HepG2 (cell line): ENCODE measurements at regions not wholly inside any gene's neighbourhood (a gene's known extent, or its start where the extent isn't known, plus 50 kb on each side); places are given as distances from the start of the nearest gene placed in this dataset.

Experiments
- ATAC-seq: fragments of 200-7000 bp; cut with Tn5 transposase; 3 replicates; pipeline ENCODE4 v1.9.1; 2020; ENCODE audit warnings: mild to moderate bottlenecking, moderate library complexity
- BruUV-seq: library from RNA; stranded (reverse); fragments of 400-500 nt; replicated peaks from 2 replicates; lab custom pipeline; 2021; lab: Mats Ljungman, UMichigan
- CTCF ChIA-PET: fragments of 300-600 bp; formaldehyde crosslinking; extraction: SDS; loops from one replicate; lab custom pipeline; 2021; ENCODE audit warnings: low total read pairs, inconsistent platforms, low intra/inter-chr PET ratio; lab: Yijun Ruan, JAX
- POLR2A ChIA-PET: fragments of 350-600 bp; sonication (Branson Sonifier 250); formaldehyde crosslinking; loops from one replicate; lab custom pipeline; 2020; ENCODE audit warnings: antibody characterized with exemption, inconsistent platforms; lab: Yijun Ruan, JAX
- DNase-seq: peaks from one replicate; pipeline ENCODE4 v3.0.0-alpha.2; 2015; ENCODE audit warnings: low spot score
- FAIRE-seq: peaks from 3 replicates; lab custom pipeline; 2011; peaks lifted over from hg19 to GRCh38; lab: Jason Lieb, UNC
- H2AFZ ChIP-seq: one replicate; pipeline ENCODE4 v1.6.1; 2011; ENCODE audit warnings: low read length, inconsistent platforms
- H3K27ac ChIP-seq: fragments of 300-600 bp; 3 replicates; pipeline ENCODE4 v1.8.0; 2011; ENCODE audit warnings: mixed run types, mild to moderate bottlenecking, mixed read lengths, low read length, inconsistent platforms; ENCODE audit not compliant: insufficient read depth; ENCODE audit errors: extremely low read length
- H3K27me3 ChIP-seq, 2 experiments: fragments of 200-600 bp in 1 of 2; 2 replicates in 1 of 2; 3 replicates in 1 of 2; pipeline versions ENCODE4 v1.6.0 to v1.8.0; 2011; ENCODE audit warnings: low read length in 2 of 2, mild to moderate bottlenecking in 2 of 2, moderate library complexity in 2 of 2, inconsistent platforms in 1 of 2; ENCODE audit not compliant: insufficient read depth in 2 of 2, control insufficient read depth in 1 of 2
- H3K36me3 ChIP-seq, 2 experiments: fragments of 200-600 bp in 1 of 2; replicated peaks in 1 of 2; 2 replicates in 1 of 2; 3 replicates in 1 of 2; pipeline versions ENCODE4 v1.5.1 to v1.8.0; 2011; ENCODE audit warnings: low read length in 2 of 2, inconsistent platforms in 1 of 2; ENCODE audit not compliant: insufficient read depth in 2 of 2, control insufficient read depth in 1 of 2
- H3K4me1 ChIP-seq: 2 replicates; pipeline ENCODE4 v1.5.1; 2012; ENCODE audit warnings: low read length, inconsistent platforms; ENCODE audit not compliant: insufficient read depth
- H3K4me2 ChIP-seq: 2 replicates; pipeline ENCODE4 v1.6.0; 2011; ENCODE audit warnings: low read depth, low read length, inconsistent platforms
- H3K4me3 ChIP-seq, 3 experiments: fragments of 200-600 bp in 1 of 3; sonication (generic), shearing (Covaris generic) in 1 of 3; replicated peaks in 1 of 3; 2 replicates each; pipeline ENCODE4 v1.5.1; 2011 to 2016; ENCODE audit warnings: low read length in 3 of 3, inconsistent platforms in 2 of 3, low read depth in 2 of 3, mild to moderate bottlenecking in 2 of 3, control low read depth in 1 of 3, mixed read lengths in 1 of 3; ENCODE audit not compliant: insufficient read depth in 1 of 3
- H3K79me2 ChIP-seq: one replicate; pipeline ENCODE4 v1.6.1; 2011; ENCODE audit warnings: low read length, inconsistent platforms; ENCODE audit not compliant: insufficient read depth
- H3K9ac ChIP-seq: 2 replicates; pipeline ENCODE4 v1.6.0; 2011; ENCODE audit warnings: mild to moderate bottlenecking, low read depth, low read length, inconsistent platforms; ENCODE audit not compliant: insufficient read depth
- H3K9me3 ChIP-seq: 2 replicates; pipeline ENCODE4 v1.5.1; 2012; ENCODE audit warnings: mild to moderate bottlenecking, low read length
- H4K20me1 ChIP-seq: 2 replicates; pipeline ENCODE4 v1.6.0; 2011; ENCODE audit warnings: inconsistent platforms, mild to moderate bottlenecking, low read length, moderate library complexity; ENCODE audit not compliant: insufficient read depth
- BHLHE40 ChIP-seq: IDR thresholded peaks from 2 replicates; pipeline ENCODE4 v1.6.1; 2011; ENCODE audit warnings: low read length, improper control_type of control experiment
- FOSL1 ChIP-seq: sonication (generic); formaldehyde crosslinking; IDR thresholded peaks from 2 replicates; pipeline ENCODE4 v1.9.0; 2021; ENCODE audit warnings: missing genetic modification reagents, borderline replicate concordance
- FOXC1 ChIP-seq: sonication (generic); formaldehyde crosslinking; IDR thresholded peaks from 2 replicates; pipeline ENCODE4 v1.8.0; 2022; ENCODE audit warnings: mild to moderate bottlenecking, missing genetic modification reagents, borderline replicate concordance
- GTF2F1 ChIP-seq: fragments of 150-350 bp; IDR thresholded peaks from 2 replicates; pipeline ENCODE4 v1.6.1; 2014; ENCODE audit warnings: low read length
- IRF9 ChIP-seq: sonication (generic); formaldehyde crosslinking; IDR thresholded peaks from 2 replicates; pipeline ENCODE4 v1.8.0; 2022; ENCODE audit warnings: missing genetic modification reagents, mild to moderate bottlenecking, borderline replicate concordance
- KIAA2018 ChIP-seq: sonication (generic); formaldehyde crosslinking; IDR thresholded peaks from 2 replicates; pipeline ENCODE4 v1.5.0; 2020; ENCODE audit warnings: mild to moderate bottlenecking, missing genetic modification reagents, borderline replicate concordance
- NFAT5 ChIP-seq: sonication (generic); formaldehyde crosslinking; IDR thresholded peaks from 2 replicates; pipeline ENCODE4 v1.4.0; 2020; ENCODE audit warnings: missing genetic modification reagents
- ZFAT ChIP-seq: sonication (generic); formaldehyde crosslinking; conservative IDR thresholded peaks from 2 replicates; pipeline ENCODE4 v1.8.1; 2023; ENCODE audit warnings: missing genetic modification reagents, inconsistent platforms
- ZNF17 ChIP-seq: sonication (generic); formaldehyde crosslinking; IDR thresholded peaks from 2 replicates; pipeline ENCODE4 v1.5.0; 2020; ENCODE audit warnings: mild to moderate bottlenecking, missing genetic modification reagents
- ZNF660 ChIP-seq: sonication (generic); formaldehyde crosslinking; IDR thresholded peaks from 2 replicates; pipeline ENCODE4 v1.5.1; 2020; ENCODE audit warnings: mild to moderate bottlenecking, low read depth, missing genetic modification reagents, borderline replicate concordance
- ZNF777 ChIP-seq: sonication (generic); formaldehyde crosslinking; IDR thresholded peaks from 2 replicates; pipeline ENCODE4 v1.4.0; 2020; ENCODE audit warnings: missing genetic modification reagents
- ZSCAN25 ChIP-seq: sonication (generic); formaldehyde crosslinking; IDR thresholded peaks from 2 replicates; pipeline ENCODE4 v1.8.0; 2022; ENCODE audit warnings: mild to moderate bottlenecking, missing genetic modification reagents
- in situ Hi-C: cut with HindIII; loops from 2 replicates; pipeline ENCODE4 v1.10.0; 2017; ENCODE audit warnings: low pct_unique_long_range_greater_than_20kb; ENCODE audit not compliant: extremely low pct_ligation_motif_present
- intact Hi-C: fragments of 100-400 bp; cut with micrococcal nuclease; formaldehyde crosslinking; loops from one replicate; pipeline ENCODE4 v1.10.0; 2022; ENCODE audit not compliant: unreplicated experiment

- Histone ChIP-seq H2AFZ (no peak overlapping the region), H3K4me3 (no peak overlapping the region), H3K36me3 (no peaks in the 10 kb centered on the region), H3K9ac (no peak overlapping the region), H4K20me1 (no peaks in the 10 kb centered on the region), H3K9me3 (peaks cover 30% of the 10 kb centered on the region), H3K79me2 (no peaks in the 10 kb centered on the region), H3K27me3 (no peaks in the 10 kb centered on the region), H3K4me1 (peaks cover 26% of the 10 kb centered on the region), H3K4me2 (no peak overlapping the region), H3K27ac (no peak overlapping the region)
- FAIRE-seq (no peak), DNase-seq (no peak), ATAC-seq (no peak)
- in situ Hi-C loops: no loop called here
- ChIA-PET POLR2A (no interaction called here), CTCF (no interaction called here)
- BruUV-seq: no TSS peak
- intact Hi-C loops: no loop called here
- TF ChIP-seq ZNF17 (CRISPR knock-in tag) (no peak), KIAA2018 (CRISPR knock-in tag) (no peak), IRF9 (no peak), FOXC1 (CRISPR knock-in tag) (no peak), ZSCAN25 (CRISPR knock-in tag) (no peak), NFAT5 (CRISPR knock-in tag) (no peak), ZNF660 (CRISPR knock-in tag) (no peak), GTF2F1 (no peak), ZFAT (CRISPR knock-in tag) (no peak), FOSL1 (CRISPR knock-in tag) (no peak), ZNF777 (no peak), BHLHE40 (no peak)
These were observed 225.6 kb downstream of the PCSK1 start for GRCh38 chr5:96207420-96207819.
